Esophagus muscularis mucosa (tissue), 4 donors: ENCODE measurements at regions not wholly inside any gene's neighbourhood (a gene's known extent, or its start where the extent isn't known, plus 50 kb on each side); places are given as distances from the start of the nearest gene placed in this dataset.

Experiments used
- DNase-seq: peaks from one replicate; pipeline ENCODE4 v3.0.0-alpha.2; 2017; ENCODE audit errors: extremely low spot score
- H3K27ac ChIP-seq, 4 donors: fragments of 200-600 bp; sonication (generic); replicated peaks in 1 of 4; 1 replicate in 3 of 4; 2 replicates in 1 of 4; pipeline ENCODE4 v1.5.1; 2016 to 2019; ENCODE audit warnings: mild to moderate bottlenecking in 1 of 4
- H3K27me3 ChIP-seq, 4 donors: fragments of 200-600 bp; sonication (generic); one replicate each; pipeline versions ENCODE4 v1.5.1 to v1.6.0; 2016 to 2019
- H3K36me3 ChIP-seq, 4 donors: fragments of 200-600 bp; sonication (generic); one replicate each; pipeline ENCODE4 v1.5.1; 2016 to 2019
- H3K4me1 ChIP-seq, 4 donors: fragments of 200-600 bp; sonication (generic); one replicate each; pipeline ENCODE4 v1.5.1; 2016 to 2019
- H3K4me3 ChIP-seq, 4 donors: fragments of 200-600 bp; sonication (generic); 1 replicate in 2 of 4; 2 replicates in 2 of 4; pipeline ENCODE4 v1.5.1; 2016 to 2019; ENCODE audit warnings: mild to moderate bottlenecking in 4 of 4, moderate library complexity in 1 of 4
- H3K9me3 ChIP-seq, 4 donors: fragments of 200-600 bp; sonication (generic); 1 replicate in 3 of 4; 2 replicates in 1 of 4; pipeline ENCODE4 v1.5.1; 2016 to 2019
- CTCF ChIP-seq, 3 experiments: fragments of 200-600 bp in 2 of 3; fragments of 450-650 bp in 1 of 3; sonication (generic) in 2 of 3; IDR thresholded peaks; one replicate each; pipeline ENCODE4 v1.5.1; 2017 to 2019; ENCODE audit warnings: antibody characterized with exemption in 3 of 3, mild to moderate bottlenecking in 2 of 3, moderate library complexity in 1 of 3
- EP300 ChIP-seq: sonication (generic); formaldehyde crosslinking; IDR thresholded peaks from one replicate; pipeline ENCODE4 v1.6.1; 2017; ENCODE audit warnings: antibody characterized with exemption
- POLR2A ChIP-seq: fragments of 450-650 bp; IDR thresholded peaks from one replicate; pipeline ENCODE4 v1.6.1; 2017; ENCODE audit warnings: antibody characterized with exemption, moderate library complexity, mild to moderate bottlenecking, low read depth
- POLR2AphosphoS5 ChIP-seq, 2 donors: sonication (generic); formaldehyde crosslinking; IDR thresholded peaks; one replicate each; pipeline ENCODE4 v1.6.1; 2017; ENCODE audit warnings: antibody characterized with exemption in 2 of 2
- WGBS: methylation state at CpG from one replicate; pipeline ENCODE4 v1.1.5; 2018; 5-methylcytosine and 5-hydroxymethylcytosine counted together
- intact Hi-C: fragments of 100-400 bp; cut with DNase I; formaldehyde crosslinking; loops from one replicate; pipeline ENCODE4 v1.15.1; 2023

GRCh38 chr16:35200662-35201061, 1741.2 kb downstream of the TP53TG3F start:
- Histone ChIP-seq H3K9me3 (peaks cover 0 to 9% (median 0%) of the 10 kb centered on the region in 4 donors), H3K27me3 (peaks cover 0 to 20% (median 0%) of the 10 kb centered on the region in 4 donors), H3K4me1 (no peaks in the 10 kb centered on the region), H3K36me3 (no peaks in the 10 kb centered on the region), H3K27ac (no peak overlapping the region), H3K4me3 (no peak overlapping the region)
- DNase-seq: no peak
- WGBS: 57% methylated on average over 1 of the region's 1 CpG
- no peak for TF ChIP-seq CTCF (IDR thresholded peaks at IDR 0.05)
- TF ChIP-seq POLR2AphosphoS5 (IDR thresholded peaks at IDR 0.05): no peak
- no peak for TF ChIP-seq POLR2A
- no peak for TF ChIP-seq EP300
- intact Hi-C loops: no loop called here

DNA sequence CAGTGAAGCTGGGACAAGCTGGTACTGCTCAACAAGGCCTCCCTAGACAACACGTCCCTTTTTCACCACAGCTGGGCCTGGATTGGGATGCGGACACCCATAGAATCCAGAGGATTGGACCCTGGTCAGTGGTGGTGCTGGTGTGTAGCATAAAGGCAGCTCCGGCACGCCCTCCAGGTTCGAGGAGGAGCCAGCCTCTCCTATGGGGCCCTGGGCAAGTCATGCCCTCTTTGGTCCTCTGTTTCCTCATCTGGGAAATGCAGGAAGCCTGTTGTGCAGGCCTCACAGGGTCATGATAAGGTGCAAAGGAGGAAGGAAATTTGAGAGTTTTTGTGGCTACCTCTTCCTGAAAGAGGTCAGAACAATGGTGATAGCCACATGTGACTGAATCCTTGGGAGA, 1741.7 kb downstream of the TP53TG3F start:
- WGBS: 91% methylated on average over 5 of the region's 5 CpGs
- peaks cover 0 to 16% (median 0%) of the 10 kb centered on the region in 4 donors for H3K27me3 ChIP-seq
- peak; percentile 88 for DNase-seq
- H3K9me3 ChIP-seq: peaks cover 0 to 9% (median 0%) of the 10 kb centered on the region in 4 donors
- H3K4me1 ChIP-seq: no peaks in the 10 kb centered on the region
- no peaks in the 10 kb centered on the region for H3K36me3 ChIP-seq
- TF ChIP-seq CTCF (IDR thresholded peaks at IDR 0.05) (no peak), EP300 (no peak), POLR2A (no peak), POLR2AphosphoS5 (IDR thresholded peaks at IDR 0.05) (no peak)
- H3K27ac ChIP-seq: no peak overlapping the region
- intact Hi-C loops: no loop called here
- H3K4me3 ChIP-seq: no peak overlapping the region

- Histone ChIP-seq H3K9me3 (peaks cover 0 to 18% (median 3%) of the 10 kb centered on the region in 4 donors), H3K4me3 (no peak overlapping the region), H3K36me3 (no peaks in the 10 kb centered on the region), H3K27ac (no peak overlapping the region), H3K4me1 (no peaks in the 10 kb centered on the region), H3K27me3 (peaks cover 0 to 21% (median 0%) of the 10 kb centered on the region in 4 donors)
- no peak for DNase-seq
- TF ChIP-seq POLR2AphosphoS5 (IDR thresholded peaks at IDR 0.05): no peak
- TF ChIP-seq EP300: no peak
- TF ChIP-seq CTCF (IDR thresholded peaks at IDR 0.05): no peak
- TF ChIP-seq POLR2A: no peak
- 82% methylated on average over 2 of the region's 2 CpGs for WGBS
- intact Hi-C loops: no loop called here
Observed at GRCh38 chr16:35203636-35204035, 1744.2 kb downstream of the TP53TG3F start.

- no peak overlapping the region for H3K27ac ChIP-seq
- WGBS: 62% methylated on average over 43 of the region's 54 CpGs
- peaks cover 0 to 19% (median 0%) of the 10 kb centered on the region in 4 donors for H3K27me3 ChIP-seq
- peak; percentile 62 for DNase-seq
- no peak overlapping the region for H3K4me3 ChIP-seq
- peaks cover 0 to 10% (median 3%) of the 10 kb centered on the region in 4 donors for H3K9me3 ChIP-seq
- intact Hi-C loops: no loop called here
- no peak for TF ChIP-seq POLR2AphosphoS5 (IDR thresholded peaks at IDR 0.05)
- TF ChIP-seq EP300: no peak
- no peak for TF ChIP-seq CTCF (IDR thresholded peaks at IDR 0.05)
- TF ChIP-seq POLR2A: no peak
- no peaks in the 10 kb centered on the region for H3K36me3 ChIP-seq
- no peaks in the 10 kb centered on the region for H3K4me1 ChIP-seq
Observed at GRCh38 chr16:35207059-35207999, 1747.9 kb downstream of the TP53TG3F start.
